K562 (cell line): ENCODE measurements at regions not wholly inside any gene's neighbourhood (a gene's known extent, or its start where the extent isn't known, plus 50 kb on each side); places are given as distances from the start of the nearest gene placed in this dataset.

Experiments used
- ATAC-seq: fragments of 200-7000 bp; cut with Tn5 transposase; 3 replicates; pipeline ENCODE4 v1.9.1; 2020; ENCODE audit warnings: moderate library complexity
- BruUV-seq: library from RNA; stranded (reverse); fragments of 400-500 nt; replicated peaks from 2 replicates; lab custom pipeline; 2021; lab: Mats Ljungman, UMichigan
- CTCF ChIA-PET: fragments of 300-600 bp; formaldehyde crosslinking; extraction: SDS; loops from one replicate; lab custom pipeline; 2021; ENCODE audit warnings: low intra/inter-chr PET ratio; lab: Yijun Ruan, JAX
- POLR2A ChIA-PET: fragments of 300-600, 350-650 bp; sonication (Branson Sonifier 250); formaldehyde crosslinking; extraction: SDS; loops from one replicate; lab custom pipeline; 2021; ENCODE audit warnings: antibody characterized with exemption, inconsistent platforms; lab: Yijun Ruan, JAX
- DNase-seq, 4 experiments: peaks; one replicate each; pipeline versions ENCODE4 v3.0.0 to v3.0.0-alpha.2; 2011 to 2018; ENCODE audit warnings: low spot score in 3 of 4, mixed read lengths in 3 of 4; ENCODE audit errors: extremely low read depth in 1 of 4
- FAIRE-seq: peaks from 2 replicates; lab custom pipeline; 2011; peaks lifted over from hg19 to GRCh38; lab: Jason Lieb, UNC
- H2AFZ ChIP-seq: 2 replicates; pipeline ENCODE4 v1.6.0; 2011; ENCODE audit warnings: low read depth, low read length, control low read depth, inconsistent platforms
- H3K27ac ChIP-seq: fragments of 200-600 bp; 3 replicates; pipeline ENCODE4 v1.8.0; 2011; ENCODE audit warnings: low read depth, mild to moderate bottlenecking, control low read depth, inconsistent platforms, low read length, moderate library complexity, mixed read lengths; ENCODE audit errors: extremely low read depth
- H3K27me3 ChIP-seq, 2 experiments: fragments of 300-600 bp in 1 of 2; 2 replicates in 1 of 2; 3 replicates in 1 of 2; pipeline versions ENCODE4 v1.6.0 to v1.8.0; 2011; ENCODE audit warnings: inconsistent platforms in 2 of 2, low read length in 2 of 2, mild to moderate bottlenecking in 1 of 2, mixed read lengths in 1 of 2, moderate library complexity in 1 of 2; ENCODE audit not compliant: control insufficient read depth in 2 of 2, insufficient read depth in 2 of 2
- H3K36me3 ChIP-seq: fragments of 300-600 bp; 3 replicates; pipeline ENCODE4 v1.8.0; 2011; ENCODE audit warnings: mild to moderate bottlenecking, low read length, inconsistent platforms; ENCODE audit not compliant: control insufficient read depth, insufficient read depth
- H3K4me1 ChIP-seq, 2 experiments: fragments of 200-600 bp in 1 of 2; replicated peaks in 1 of 2; 2 replicates in 1 of 2; 3 replicates in 1 of 2; pipeline versions ENCODE4 v1.5.1 to v1.8.0; 2011; ENCODE audit warnings: inconsistent platforms in 2 of 2, low read length in 2 of 2, mild to moderate bottlenecking in 1 of 2, mixed read lengths in 1 of 2, moderate library complexity in 1 of 2; ENCODE audit not compliant: control insufficient read depth in 2 of 2, insufficient read depth in 2 of 2
- H3K4me2 ChIP-seq: 2 replicates; pipeline ENCODE4 v1.6.1; 2011; ENCODE audit warnings: low read length, control low read depth, inconsistent platforms, mixed read lengths; ENCODE audit not compliant: insufficient read depth
- H3K4me3 ChIP-seq: fragments of 200-600 bp; sonication (generic), shearing (Covaris generic); 2 replicates; pipeline ENCODE4 v1.5.1; 2016; ENCODE audit warnings: control low read depth, inconsistent platforms
- H3K79me2 ChIP-seq: fragments of 200-600 bp; 3 replicates; pipeline ENCODE4 v1.8.0; 2011; ENCODE audit warnings: low read length, inconsistent platforms; ENCODE audit not compliant: control insufficient read depth, insufficient read depth
- H3K9ac ChIP-seq, 2 experiments: 2 replicates each; pipeline versions ENCODE4 v1.6.0 to v1.6.1; 2011; ENCODE audit warnings: low read depth in 2 of 2, low read length in 2 of 2, control low read depth in 1 of 2, inconsistent platforms in 1 of 2, mild to moderate bottlenecking in 1 of 2, mixed read lengths in 1 of 2; ENCODE audit not compliant: insufficient read depth in 1 of 2
- H3K9me1 ChIP-seq: one replicate; pipeline ENCODE4 v1.6.0; 2011; ENCODE audit warnings: inconsistent platforms, mild to moderate bottlenecking, low read length, moderate library complexity; ENCODE audit not compliant: control insufficient read depth, insufficient read depth
- H3K9me3 ChIP-seq: replicated peaks from 2 replicates; pipeline ENCODE4 v1.5.1; 2011; ENCODE audit warnings: low read depth, low read length, inconsistent platforms; ENCODE audit not compliant: control insufficient read depth, insufficient read depth
- H4K20me1 ChIP-seq: replicated peaks from 2 replicates; pipeline ENCODE4 v1.6.1; 2011; ENCODE audit warnings: low read length, inconsistent platforms, mixed read lengths; ENCODE audit not compliant: control insufficient read depth, insufficient read depth
- CREB3L1 ChIP-seq: fragments of 450-650 bp; IDR thresholded peaks from 2 replicates; pipeline ENCODE4 v1.6.1; 2014; ENCODE audit warnings: low read depth, mild to moderate bottlenecking, moderate library complexity, borderline replicate concordance
- CTCFL ChIP-seq: IDR thresholded peaks from 2 replicates; pipeline ENCODE4 v1.6.1; 2011; ENCODE audit warnings: borderline replicate concordance, low read depth, mild to moderate bottlenecking, moderate library complexity, low read length; ENCODE audit not compliant: insufficient read depth, poor library complexity, severe bottlenecking
- EP400 ChIP-seq: fragments of 450-650 bp; IDR thresholded peaks from 2 replicates; pipeline ENCODE4 v1.6.1; 2017; ENCODE audit warnings: antibody characterized with exemption, mild to moderate bottlenecking, moderate library complexity
- FOSL1 ChIP-seq: fragments of 200-800 bp; sonication (Bioruptor generic); conservative IDR thresholded peaks from 2 replicates; pipeline ENCODE4 v1.6.1; 2016; ENCODE audit warnings: missing genetic modification characterization, missing compliant biosample characterization
- HDGF ChIP-seq: fragments of 450-650 bp; IDR thresholded peaks from 2 replicates; pipeline ENCODE4 v1.6.1; 2016
- NCOA4 ChIP-seq: fragments of 450-650 bp; IDR thresholded peaks from 2 replicates; pipeline ENCODE4 v1.6.1; 2018; ENCODE audit warnings: mild to moderate bottlenecking; ENCODE audit not compliant: partially characterized antibody
- NONO ChIP-seq, 2 experiments: fragments of 200-400 bp in 1 of 2; fragments of 450-650 bp in 1 of 2; formaldehyde crosslinking in 1 of 2; IDR thresholded peaks; 2 replicates each; pipeline ENCODE4 v1.6.1; 2017; ENCODE audit warnings: low read depth in 2 of 2, mild to moderate bottlenecking in 2 of 2, moderate library complexity in 2 of 2, low read length in 1 of 2
- SIRT6 ChIP-seq: IDR thresholded peaks from one replicate; pipeline ENCODE4 v1.6.1; 2012; ENCODE audit warnings: low read depth, mild to moderate bottlenecking, control low read depth, inconsistent platforms, low read length, moderate library complexity
- SMAD2 ChIP-seq: fragments of 150-350 bp; IDR thresholded peaks from 2 replicates; pipeline ENCODE4 v1.6.1; 2014; ENCODE audit warnings: low read depth, mild to moderate bottlenecking, low read length
- ZBTB7A ChIP-seq: IDR thresholded peaks from 2 replicates; pipeline ENCODE4 v1.6.1; 2011; ENCODE audit warnings: low read depth, mild to moderate bottlenecking, low read length, moderate library complexity, borderline replicate concordance; ENCODE audit not compliant: control insufficient read depth
- WGBS: fragments of 100-300 bp; shearing (Covaris generic); methylation state at CpG from one replicate; pipeline ENCODE4 v1.1.6; 2016; ENCODE audit warnings: low coverage, mixed read lengths; ENCODE audit not compliant: insufficient coverage; ENCODE audit errors: missing lambda C conversion rate; 5-methylcytosine and 5-hydroxymethylcytosine counted together
- in situ Hi-C: fragments of 300-500 bp; cut with MboI; formaldehyde crosslinking; loops from 4 replicates; pipeline ENCODE4 v1.15.0; 2018; ENCODE audit warnings: inconsistent platforms, mixed read lengths
- intact Hi-C: fragments of 100-400 bp; cut with micrococcal nuclease; formaldehyde crosslinking; loops from 2 replicates; pipeline ENCODE4 v1.14.2; 2022
- TF ChIP-seq, protein P1 (sequence below): fragments of 250-450 bp; sonication (Bioruptor Pico); IDR thresholded peaks from 2 replicates; pipeline ENCODE4 v1.8.0; 2022; ENCODE audit warnings: moderate library complexity, mild to moderate bottlenecking, inconsistent platforms

DNA sequence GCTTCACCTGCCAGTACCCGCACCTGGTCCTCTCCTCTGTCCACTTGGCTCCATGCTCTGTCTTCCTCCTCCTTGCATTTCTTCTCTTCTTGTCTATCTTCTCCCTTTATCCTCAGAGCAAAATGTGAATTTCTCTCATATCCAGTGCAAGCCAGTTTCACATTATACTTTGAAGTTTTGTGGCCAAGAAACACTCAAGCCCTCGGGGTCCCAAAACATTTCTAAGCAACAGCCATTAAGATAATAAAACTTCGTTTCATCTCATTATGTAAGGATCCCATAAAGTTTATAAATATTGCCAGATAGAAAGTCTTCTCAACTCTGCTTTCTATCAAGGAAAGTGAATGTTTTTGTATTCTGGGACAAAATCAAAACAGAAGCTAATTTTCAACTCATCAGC, 178.8 kb downstream of the SNX18 start:
- Histone ChIP-seq H3K9me3 (no peaks in the 10 kb centered on the region), H3K4me3 (no peak overlapping the region), H3K9me1 (no peaks in the 10 kb centered on the region), H3K4me1 (no peaks in the 10 kb centered on the region), H3K4me2 (no peak overlapping the region), H3K9ac (no peak overlapping the region), H3K79me2 (no peaks in the 10 kb centered on the region), H2AFZ (no peak overlapping the region), H3K27me3 (no peaks in the 10 kb centered on the region), H3K36me3 (no peaks in the 10 kb centered on the region), H4K20me1 (no peaks in the 10 kb centered on the region), H3K27ac (no peak overlapping the region)
- in situ Hi-C loops (no loop called here), intact Hi-C loops (no loop called here)
- ChIA-PET POLR2A (interaction anchor here (1.3 kb wide), 1 partner anchor 23 kb away, joined by 3 read pairs; no protein-coding TSS in a partner anchor), CTCF (no interaction called here)
- DNase-seq (no peak), FAIRE-seq (no peak), ATAC-seq (no peak)
- WGBS = 31% methylated on average over 3 of the region's 3 CpGs
- no peak for TF ChIP-seq NONO (IDR thresholded peaks at IDR 0.05; ENCODE audit: low read depth in 2 of 2, low read length in 1 of 2)
- no peak for TF ChIP-seq HDGF
- TF ChIP-seq CTCFL = no peak
- TF ChIP-seq SMAD2 = no peak
- no peak for TF ChIP-seq NCOA4
- TF ChIP-seq ZBTB7A = no peak
- TF ChIP-seq, protein P1, sequence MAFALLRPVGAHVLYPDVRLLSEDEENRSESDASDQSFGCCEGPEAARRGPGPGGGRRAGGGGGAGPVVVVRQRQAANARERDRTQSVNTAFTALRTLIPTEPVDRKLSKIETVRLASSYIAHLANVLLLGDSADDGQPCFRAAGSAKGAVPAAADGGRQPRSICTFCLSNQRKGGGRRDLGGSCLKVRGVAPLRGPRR (CRISPR knock-in tag) = no peak
- TF ChIP-seq FOSL1 (tag) = no peak
- TF ChIP-seq EP400 = no peak
- TF ChIP-seq SIRT6 = no peak
- no peak for TF ChIP-seq CREB3L1
- no TSS peak for BruUV-seq
